AG09309 (cell line): ENCODE measurements at regions not wholly inside any gene's neighbourhood (a gene's known extent, or its start where the extent isn't known, plus 50 kb on each side); places are given as distances from the start of the nearest gene placed in this dataset.

Source experiments
- DNase-seq: peaks from one replicate; pipeline ENCODE4 v3.0.0-alpha.2; 2010; ENCODE audit warnings: low read depth
- H3K4me3 ChIP-seq: 2 replicates; pipeline ENCODE4 v1.5.1; 2011; ENCODE audit warnings: mild to moderate bottlenecking, low read depth, low read length, moderate library complexity; ENCODE audit not compliant: control insufficient read depth
- TF ChIP-seq, protein P1 (sequence below): IDR thresholded peaks from 2 replicates; pipeline ENCODE4 v1.5.1; 2011; ENCODE audit warnings: mild to moderate bottlenecking, low read depth, low read length, inconsistent platforms; ENCODE audit not compliant: insufficient read depth, control insufficient read depth; ENCODE audit errors: missing control alignments

DNA sequence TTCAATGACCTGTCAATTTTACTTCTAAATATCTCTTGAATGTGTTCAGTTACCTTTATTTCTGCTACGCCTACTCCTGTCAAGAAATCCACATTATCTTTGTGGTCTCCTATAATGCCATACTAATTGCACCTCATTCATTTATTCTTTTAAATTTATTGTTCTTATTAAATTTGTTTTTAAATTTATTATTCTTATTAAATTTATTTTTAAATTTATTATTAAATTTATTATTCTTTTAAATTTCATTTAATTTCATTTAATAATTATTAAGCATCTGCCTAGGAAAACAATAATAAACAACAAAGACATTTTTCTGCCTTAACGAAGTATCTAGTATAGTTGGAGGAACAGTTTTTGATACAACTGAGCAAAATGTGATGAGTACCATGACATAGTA lies 211.7 kb downstream of the ZPLD1 start:
- TF ChIP-seq, protein P1, sequence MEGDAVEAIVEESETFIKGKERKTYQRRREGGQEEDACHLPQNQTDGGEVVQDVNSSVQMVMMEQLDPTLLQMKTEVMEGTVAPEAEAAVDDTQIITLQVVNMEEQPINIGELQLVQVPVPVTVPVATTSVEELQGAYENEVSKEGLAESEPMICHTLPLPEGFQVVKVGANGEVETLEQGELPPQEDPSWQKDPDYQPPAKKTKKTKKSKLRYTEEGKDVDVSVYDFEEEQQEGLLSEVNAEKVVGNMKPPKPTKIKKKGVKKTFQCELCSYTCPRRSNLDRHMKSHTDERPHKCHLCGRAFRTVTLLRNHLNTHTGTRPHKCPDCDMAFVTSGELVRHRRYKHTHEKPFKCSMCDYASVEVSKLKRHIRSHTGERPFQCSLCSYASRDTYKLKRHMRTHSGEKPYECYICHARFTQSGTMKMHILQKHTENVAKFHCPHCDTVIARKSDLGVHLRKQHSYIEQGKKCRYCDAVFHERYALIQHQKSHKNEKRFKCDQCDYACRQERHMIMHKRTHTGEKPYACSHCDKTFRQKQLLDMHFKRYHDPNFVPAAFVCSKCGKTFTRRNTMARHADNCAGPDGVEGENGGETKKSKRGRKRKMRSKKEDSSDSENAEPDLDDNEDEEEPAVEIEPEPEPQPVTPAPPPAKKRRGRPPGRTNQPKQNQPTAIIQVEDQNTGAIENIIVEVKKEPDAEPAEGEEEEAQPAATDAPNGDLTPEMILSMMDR, result no peak
- H3K4me3 ChIP-seq, result no peak overlapping the region
- DNase-seq, result no peak

DNA sequence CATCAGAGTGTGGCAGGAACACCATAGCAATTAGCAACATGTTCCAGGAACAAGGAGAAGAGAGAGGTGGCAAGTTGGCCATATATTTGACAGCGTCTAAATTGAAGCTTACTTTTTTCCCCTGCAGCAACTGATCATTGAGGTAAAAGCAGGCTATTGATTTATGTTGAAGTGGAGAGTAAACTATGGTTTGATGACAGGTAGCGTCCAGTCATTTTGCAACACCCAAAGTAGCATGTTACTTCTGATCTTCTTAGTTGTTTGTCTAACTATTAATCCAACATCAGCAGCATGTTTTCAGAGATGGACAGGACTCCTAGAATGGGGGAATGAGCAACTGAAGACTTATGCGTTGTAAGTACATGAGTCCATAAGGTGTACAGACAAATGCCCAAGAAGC lies 225.8 kb downstream of the ZPLD1 start:
- no peak for DNase-seq
- no peak overlapping the region for H3K4me3 ChIP-seq
- TF ChIP-seq, protein P1, result no peak

DNA sequence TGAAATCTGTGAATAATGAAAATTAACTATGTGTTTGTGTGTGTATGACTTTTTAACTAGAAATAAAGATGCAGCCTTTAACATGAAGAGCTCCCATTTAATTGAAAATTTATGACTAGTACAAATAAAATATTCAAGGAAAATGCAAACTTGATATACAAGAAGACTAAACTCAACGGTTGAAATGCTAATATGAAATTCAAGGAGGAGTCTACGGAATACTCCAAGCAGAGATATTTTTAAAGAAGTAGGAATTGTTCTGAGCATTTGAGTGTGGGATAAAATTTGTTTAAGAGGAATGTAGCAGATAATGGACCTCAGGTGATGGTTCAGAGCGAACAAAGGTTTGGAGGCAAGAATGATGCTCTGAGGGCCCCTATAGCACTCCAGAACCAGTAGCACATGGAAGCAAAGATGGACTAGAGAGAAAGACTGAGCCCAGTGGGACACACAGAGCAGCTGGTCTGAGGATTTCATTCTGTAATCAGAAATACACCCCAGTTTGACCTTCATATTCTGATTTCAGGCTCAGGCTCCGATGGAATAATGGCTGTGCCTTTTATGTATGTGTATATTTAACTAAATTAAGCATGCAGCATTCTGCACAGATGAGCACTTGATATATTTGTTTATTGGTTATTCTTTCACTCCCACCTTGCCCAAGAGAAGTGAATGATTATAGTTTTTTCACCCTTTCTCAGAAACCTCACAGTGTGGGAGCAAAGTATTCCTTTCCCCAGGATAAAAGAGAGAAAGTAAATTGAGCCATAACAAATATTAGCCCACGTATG lies 227.1 kb downstream of the ZPLD1 start:
- no peak overlapping the region for H3K4me3 ChIP-seq
- DNase-seq, result no peak
- TF ChIP-seq, protein P1, result no peak

DNA sequence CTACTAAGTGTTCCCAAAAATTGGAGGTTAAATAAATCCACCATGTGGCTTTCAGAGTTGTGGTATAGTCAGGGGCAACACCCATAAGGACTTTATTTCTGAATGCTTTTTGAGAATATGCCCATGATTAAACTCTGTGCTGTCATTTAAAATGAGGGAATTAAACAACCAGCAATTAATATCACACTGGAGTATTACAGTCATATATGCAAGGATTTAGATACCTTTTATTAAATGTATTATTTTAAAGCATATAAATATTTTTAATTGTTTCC lies 227.6 kb downstream of the ZPLD1 start:
- DNase-seq, result no peak
- H3K4me3 ChIP-seq, result no peak overlapping the region
- TF ChIP-seq, protein P1, result no peak

DNA sequence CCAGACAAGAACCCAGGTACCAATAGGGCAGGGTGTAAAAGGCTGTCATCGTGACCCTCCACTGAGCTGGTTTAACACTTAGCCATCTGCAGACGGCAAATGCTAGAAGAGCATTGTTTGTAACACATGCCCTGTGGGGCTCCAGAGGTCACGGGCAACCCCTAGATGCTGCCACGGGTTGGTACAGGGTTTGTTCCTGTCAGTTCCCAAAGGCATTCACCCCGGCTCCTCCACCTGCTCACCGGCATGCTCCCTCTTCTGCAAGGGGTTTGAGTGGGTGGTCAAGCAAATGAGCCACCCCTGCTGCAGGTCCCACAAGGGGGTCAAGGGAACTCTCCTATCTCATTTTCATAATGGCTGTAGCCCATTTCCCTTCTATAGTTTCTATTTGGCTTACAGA lies 229.3 kb downstream of the ZPLD1 start:
- no peak overlapping the region for H3K4me3 ChIP-seq
- TF ChIP-seq, protein P1, result no peak
- DNase-seq, result no peak

DNA sequence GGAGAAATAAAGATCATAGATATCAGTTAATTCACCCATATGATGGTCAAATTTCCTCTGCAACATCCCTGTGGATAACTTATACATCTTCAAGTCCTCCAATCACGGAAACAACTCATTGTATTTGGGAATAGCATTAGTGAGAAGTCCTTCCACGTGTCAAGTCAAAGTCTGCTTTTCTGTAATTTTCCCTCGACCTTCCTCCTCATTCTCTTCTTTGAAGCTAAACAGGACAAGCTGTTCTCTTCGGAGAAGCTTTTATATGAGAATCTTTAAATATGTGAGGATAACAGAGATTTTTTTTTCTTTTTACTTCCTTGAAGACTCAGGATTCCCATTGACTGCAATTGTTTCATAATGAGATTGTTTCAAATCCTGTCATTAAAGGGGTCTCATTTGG lies 230.4 kb downstream of the ZPLD1 start:
- no peak for DNase-seq
- TF ChIP-seq, protein P1, result no peak
- no peak overlapping the region for H3K4me3 ChIP-seq
